NT2/D1 (cell line): ENCODE measurements at regions not wholly inside any gene's neighbourhood (a gene's known extent, or its start where the extent isn't known, plus 50 kb on each side); places are given as distances from the start of the nearest gene placed in this dataset.

Experiments
- YY1 ChIP-seq: IDR thresholded peaks from 2 replicates; pipeline ENCODE4 v1.6.1; 2011; ENCODE audit not compliant: insufficient read length, insufficient read depth
- ZNF274 ChIP-seq: IDR thresholded peaks from 2 replicates; pipeline ENCODE4 v1.6.1; 2011; ENCODE audit warnings: mild to moderate bottlenecking, low read depth, low read length

GRCh38 chr12:47391566-47391965 lies 311.8 kb upstream of the AMIGO2 start:
- TF ChIP-seq YY1 (no peak), ZNF274 (no peak)
